ENCODE measurements at regions not wholly inside any gene's neighbourhood (a gene's known extent, or its start where the extent isn't known, plus 50 kb on each side); places are given as distances from the start of the nearest gene placed in this dataset.
"Not testable (repeated sequence)": the region's sequence is repeated elsewhere in the genome, so short reads cannot be mapped to it uniquely, and the experiment has no call there.

DNA sequence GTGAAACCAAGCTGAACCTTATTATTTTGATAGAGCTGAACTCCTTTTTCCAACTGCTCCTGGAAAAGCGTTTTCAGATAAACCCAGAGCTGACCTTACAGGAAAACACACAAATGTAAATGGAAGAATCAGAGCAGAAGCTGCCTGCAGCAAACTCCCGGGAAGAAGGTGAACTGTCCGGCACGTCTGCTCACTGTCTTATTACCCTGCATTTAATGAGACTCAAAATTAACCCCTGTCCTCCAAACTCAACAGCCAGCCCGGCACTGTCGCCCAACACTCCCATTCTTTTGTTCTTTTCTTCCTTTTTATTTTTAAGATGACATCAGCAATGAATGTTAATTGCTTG is 1046.9 kb upstream of the FLRT2 start:
- Histone ChIP-seq H3K9ac (no peak overlapping the region), H3K4me1 (no peaks in the 10 kb centered on the region), H2AFZ (no peak overlapping the region), H3K79me2 (no peaks in the 10 kb centered on the region), H3K27ac (no peak overlapping the region), H3K4me3 (ENCODE audit: low read depth, low read length) (no peak overlapping the region), H3K36me3 (ENCODE audit: control insufficient read depth, insufficient read depth, low read length) (no peaks in the 10 kb centered on the region), H3K4me2 (ENCODE audit: low read length) (no peak overlapping the region), H3K9me3 (ENCODE audit: control insufficient read depth, low read length) (no peaks in the 10 kb centered on the region), H3K27me3 (ENCODE audit: control insufficient read depth, insufficient read depth, low read length) (no peaks in the 10 kb centered on the region)
- TF ChIP-seq, protein P1, sequence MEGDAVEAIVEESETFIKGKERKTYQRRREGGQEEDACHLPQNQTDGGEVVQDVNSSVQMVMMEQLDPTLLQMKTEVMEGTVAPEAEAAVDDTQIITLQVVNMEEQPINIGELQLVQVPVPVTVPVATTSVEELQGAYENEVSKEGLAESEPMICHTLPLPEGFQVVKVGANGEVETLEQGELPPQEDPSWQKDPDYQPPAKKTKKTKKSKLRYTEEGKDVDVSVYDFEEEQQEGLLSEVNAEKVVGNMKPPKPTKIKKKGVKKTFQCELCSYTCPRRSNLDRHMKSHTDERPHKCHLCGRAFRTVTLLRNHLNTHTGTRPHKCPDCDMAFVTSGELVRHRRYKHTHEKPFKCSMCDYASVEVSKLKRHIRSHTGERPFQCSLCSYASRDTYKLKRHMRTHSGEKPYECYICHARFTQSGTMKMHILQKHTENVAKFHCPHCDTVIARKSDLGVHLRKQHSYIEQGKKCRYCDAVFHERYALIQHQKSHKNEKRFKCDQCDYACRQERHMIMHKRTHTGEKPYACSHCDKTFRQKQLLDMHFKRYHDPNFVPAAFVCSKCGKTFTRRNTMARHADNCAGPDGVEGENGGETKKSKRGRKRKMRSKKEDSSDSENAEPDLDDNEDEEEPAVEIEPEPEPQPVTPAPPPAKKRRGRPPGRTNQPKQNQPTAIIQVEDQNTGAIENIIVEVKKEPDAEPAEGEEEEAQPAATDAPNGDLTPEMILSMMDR (IDR thresholded peaks at IDR 0.05): no peak

DNA sequence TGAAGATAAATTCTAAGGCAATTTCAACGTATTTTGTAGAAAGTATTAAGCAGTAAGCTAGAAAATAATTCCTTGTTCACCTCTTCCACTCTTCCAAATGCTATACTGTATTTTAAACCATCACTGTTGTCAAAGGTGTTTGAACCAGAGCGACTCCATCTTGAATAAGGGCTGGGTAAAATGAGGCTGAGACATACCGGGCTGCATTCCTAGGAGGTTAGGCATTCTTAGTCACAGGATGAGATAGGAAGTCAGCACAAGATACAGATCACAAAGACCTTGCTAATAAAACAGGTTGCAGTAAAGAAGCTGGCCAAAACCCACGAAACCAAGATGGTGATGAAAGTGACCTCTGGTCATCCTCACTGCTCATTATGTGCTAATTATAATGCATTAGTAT is 1045.7 kb upstream of the FLRT2 start:
- H3K27me3 ChIP-seq (ENCODE audit: control insufficient read depth, insufficient read depth, low read length); H3K9me3 ChIP-seq (ENCODE audit: control insufficient read depth, low read length); H3K4me1 ChIP-seq; H3K4me3 ChIP-seq (ENCODE audit: low read depth, low read length); H3K36me3 ChIP-seq (ENCODE audit: control insufficient read depth, insufficient read depth, low read length); H3K4me2 ChIP-seq (ENCODE audit: low read length); H3K27ac ChIP-seq; H3K9ac ChIP-seq; H2AFZ ChIP-seq; H3K79me2 ChIP-seq: not testable (repeated sequence)

DNA sequence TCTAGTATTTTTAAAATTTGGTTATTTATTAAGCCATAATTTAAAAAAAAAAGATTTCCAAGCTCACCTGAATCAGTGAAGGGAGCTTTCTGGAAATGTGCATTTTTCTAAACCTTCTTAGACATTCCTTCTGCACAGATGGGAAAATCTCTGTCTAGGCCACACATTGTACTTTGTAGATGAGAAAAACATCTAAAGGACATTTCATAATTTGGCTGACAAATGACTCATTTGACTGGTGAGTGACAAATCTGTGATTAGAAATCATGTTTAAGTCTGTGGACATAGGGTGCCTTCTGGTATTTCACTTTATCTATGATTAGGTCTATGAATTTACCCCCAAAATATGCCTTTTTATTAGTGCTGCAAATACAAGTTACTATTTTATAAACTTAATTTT is 1044.9 kb upstream of the FLRT2 start:
- Histone ChIP-seq H3K4me1 (no peaks in the 10 kb centered on the region), H3K4me2 (ENCODE audit: low read length) (no peak overlapping the region), H3K36me3 (ENCODE audit: control insufficient read depth, insufficient read depth, low read length) (no peaks in the 10 kb centered on the region), H3K27ac (no peak overlapping the region), H3K9ac (no peak overlapping the region), H3K4me3 (ENCODE audit: low read depth, low read length) (no peak overlapping the region), H3K27me3 (ENCODE audit: control insufficient read depth, insufficient read depth, low read length) (no peaks in the 10 kb centered on the region), H2AFZ (no peak overlapping the region), H3K9me3 (ENCODE audit: control insufficient read depth, low read length) (no peaks in the 10 kb centered on the region), H3K79me2 (no peaks in the 10 kb centered on the region)
- TF ChIP-seq, protein P1 (IDR thresholded peaks at IDR 0.05): no peak

DNA sequence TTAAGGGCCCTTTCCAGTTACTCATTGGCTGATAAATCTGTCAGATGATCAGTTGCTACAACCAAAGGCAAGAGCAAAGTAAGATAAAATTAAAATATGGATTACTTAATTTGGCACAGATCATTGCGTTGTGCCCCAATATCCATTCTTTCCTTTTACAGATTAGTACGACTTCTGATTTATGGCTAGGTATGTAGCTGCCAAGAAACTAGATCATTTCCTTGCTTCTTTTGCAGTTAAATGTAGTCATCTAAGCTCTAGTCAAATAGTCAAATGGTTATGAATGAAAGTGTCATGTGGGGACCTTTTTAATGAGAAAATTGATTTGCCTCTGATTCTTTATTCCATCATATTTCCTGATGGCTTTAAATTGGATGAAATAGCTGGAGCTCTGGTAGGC is 1039.9 kb upstream of the FLRT2 start:
- Histone ChIP-seq H3K9ac (no peak overlapping the region), H3K79me2 (no peaks in the 10 kb centered on the region), H3K4me3 (ENCODE audit: low read depth, low read length) (no peak overlapping the region), H3K4me1 (no peaks in the 10 kb centered on the region), H3K4me2 (ENCODE audit: low read length) (no peak overlapping the region), H3K36me3 (ENCODE audit: control insufficient read depth, insufficient read depth, low read length) (no peaks in the 10 kb centered on the region), H2AFZ (no peak overlapping the region), H3K9me3 (ENCODE audit: control insufficient read depth, low read length) (no peaks in the 10 kb centered on the region), H3K27me3 (ENCODE audit: control insufficient read depth, insufficient read depth, low read length) (no peaks in the 10 kb centered on the region), H3K27ac (no peak overlapping the region)
- TF ChIP-seq, protein P1 (IDR thresholded peaks at IDR 0.05): no peak

DNA sequence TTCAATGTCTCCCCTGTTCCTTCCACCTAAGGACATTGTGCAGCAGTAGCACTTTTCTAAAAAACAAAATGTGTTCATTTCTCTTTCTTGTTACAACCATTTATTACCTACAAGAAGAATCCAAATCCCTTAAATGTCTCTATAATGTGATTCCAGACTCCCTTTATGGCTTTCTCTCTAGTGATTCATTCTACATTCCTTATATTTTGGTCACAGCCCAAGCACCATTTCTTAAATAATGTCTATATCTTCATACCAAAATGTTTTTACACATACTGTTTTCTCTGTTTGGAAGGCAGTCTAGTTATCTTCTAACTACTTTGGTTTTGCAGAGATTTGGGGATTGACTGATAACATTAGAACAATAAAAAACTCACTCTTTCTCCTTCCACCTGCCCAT is 1037.3 kb upstream of the FLRT2 start:
- TF ChIP-seq, protein P1 (IDR thresholded peaks at IDR 0.05): no peak
- H3K4me3 ChIP-seq (ENCODE audit: low read depth, low read length): no peak overlapping the region
- no peaks in the 10 kb centered on the region for H3K27me3 ChIP-seq (ENCODE audit: control insufficient read depth, insufficient read depth, low read length)
- H3K4me2 ChIP-seq (ENCODE audit: low read length): no peak overlapping the region
- H3K4me1 ChIP-seq: no peaks in the 10 kb centered on the region
- no peak overlapping the region for H2AFZ ChIP-seq
- H3K27ac ChIP-seq: no peak overlapping the region
- no peaks in the 10 kb centered on the region for H3K36me3 ChIP-seq (ENCODE audit: control insufficient read depth, insufficient read depth, low read length)
- no peaks in the 10 kb centered on the region for H3K79me2 ChIP-seq
- H3K9ac ChIP-seq: no peak overlapping the region
- H3K9me3 ChIP-seq (ENCODE audit: control insufficient read depth, low read length): no peaks in the 10 kb centered on the region
